ENCODE measurements at regions not wholly inside any gene's neighbourhood (a gene's known extent, or its start where the extent isn't known, plus 50 kb on each side); places are given as distances from the start of the nearest gene placed in this dataset.

- DNase-seq (ENCODE audit: low spot score) = no peak
These were observed 1141.5 kb upstream of the CDH6 start for GRCh38 chr5:30051976-30052375.

DNA sequence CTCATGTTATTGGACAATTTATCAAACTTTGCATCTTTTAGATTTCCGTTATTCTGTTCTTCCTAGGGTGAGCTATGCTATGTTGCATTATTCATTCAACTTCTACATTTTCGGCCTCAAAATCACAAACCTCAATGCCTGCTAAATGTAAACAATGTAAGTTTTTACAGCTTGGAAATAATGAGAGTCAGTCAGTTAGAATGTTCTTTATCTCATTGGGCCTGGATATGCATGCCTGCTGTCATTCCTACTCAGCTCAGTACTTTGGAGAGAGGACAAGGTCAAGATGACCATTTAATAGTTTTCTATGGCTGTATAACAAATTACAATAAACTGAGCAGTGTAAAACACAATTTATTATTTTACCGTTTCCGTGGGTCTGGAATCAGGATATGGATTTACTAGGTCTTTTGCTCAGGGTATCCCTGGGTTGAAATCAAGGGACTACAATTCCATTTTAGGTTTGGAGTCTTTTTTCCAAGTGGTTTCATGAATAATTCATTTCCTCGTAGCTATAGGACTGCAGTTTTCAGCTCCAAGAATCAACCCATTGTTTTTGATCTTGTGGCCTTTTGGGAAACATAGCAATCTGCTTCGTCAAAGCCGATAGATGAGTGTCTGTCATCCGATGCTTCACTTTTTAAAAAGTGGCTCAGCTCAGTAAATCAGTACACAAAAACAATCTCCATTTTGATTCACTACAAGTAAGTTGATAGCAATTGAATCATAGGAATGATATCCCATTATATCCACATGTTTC lies 1143.2 kb upstream of the CDH6 start:
- no peak for DNase-seq (ENCODE audit: low spot score)
- TF ChIP-seq CTCF (IDR thresholded peaks at IDR 0.05; ENCODE audit: extremely low read depth, missing control alignments) = no peak

More at GRCh38 chr5:30051976-30052375, 1141.5 kb upstream of the CDH6 start:
- TF ChIP-seq CTCF (IDR thresholded peaks at IDR 0.05; ENCODE audit: extremely low read depth, missing control alignments) = no peak

- no peak for DNase-seq (ENCODE audit: low spot score)
- TF ChIP-seq CTCF (IDR thresholded peaks at IDR 0.05; ENCODE audit: extremely low read depth, missing control alignments) = no peak
These were observed 1150.8 kb upstream of the CDH6 start for GRCh38 chr5:30042677-30043076.

- TF ChIP-seq CTCF (IDR thresholded peaks at IDR 0.05; ENCODE audit: extremely low read depth, missing control alignments) = no peak
- no peak for DNase-seq (ENCODE audit: low spot score)
These were observed 1151.6 kb upstream of the CDH6 start for GRCh38 chr5:30041831-30042385.

DNA sequence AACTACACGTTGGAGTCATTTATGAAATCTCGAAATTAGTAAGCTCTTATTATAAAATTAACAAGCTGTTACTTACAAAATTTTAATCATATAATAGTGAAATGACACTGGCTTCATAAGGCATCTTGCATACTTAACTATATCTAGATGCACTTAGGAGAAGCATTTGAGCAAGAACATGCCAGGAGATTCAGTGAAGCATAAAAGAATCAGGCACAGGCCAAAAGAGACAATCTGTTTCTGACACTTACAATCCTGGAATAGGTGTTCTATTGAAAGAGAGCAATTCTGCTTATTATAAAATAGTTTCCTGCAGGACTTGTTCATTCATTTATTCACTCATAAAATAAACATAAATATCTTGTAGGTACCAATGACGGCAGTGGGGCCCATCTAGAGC lies 1152.2 kb upstream of the CDH6 start:
- TF ChIP-seq CTCF (IDR thresholded peaks at IDR 0.05; ENCODE audit: extremely low read depth, missing control alignments) = no peak
- no peak for DNase-seq (ENCODE audit: low spot score)

DNA sequence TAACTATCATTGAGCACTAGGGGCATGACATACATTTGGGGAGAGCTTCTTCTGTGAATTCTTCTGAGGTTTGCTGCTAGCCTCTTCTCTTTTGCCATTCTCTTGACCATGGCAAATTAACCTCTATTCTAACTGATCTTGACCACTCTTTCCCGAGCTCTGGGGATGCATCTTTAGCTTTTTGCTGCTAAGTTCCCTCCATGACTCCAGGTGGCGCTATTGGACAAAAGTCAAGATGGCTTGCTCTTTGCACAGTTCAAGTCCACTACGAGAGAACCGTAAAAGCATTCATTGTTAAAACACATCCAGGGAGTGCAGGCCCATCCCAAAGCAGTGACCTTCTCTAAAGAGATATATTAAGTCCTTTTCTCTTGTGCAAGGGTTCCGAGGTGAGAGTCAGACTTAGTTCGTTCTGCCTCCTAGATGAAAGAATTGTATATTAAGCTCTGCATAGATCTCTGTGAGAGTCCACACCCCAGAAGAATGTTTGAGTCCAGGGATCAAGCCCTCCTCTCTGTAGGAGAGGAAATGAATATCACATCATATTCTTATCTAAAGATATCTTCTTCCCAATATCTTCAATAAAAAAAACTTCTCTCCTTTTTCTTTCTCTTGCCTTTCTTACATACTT lies 1152.9 kb upstream of the CDH6 start:
- DNase-seq (ENCODE audit: low spot score) = peak; percentile 23
- peak; percentile 27 for TF ChIP-seq CTCF (IDR thresholded peaks at IDR 0.05; ENCODE audit: extremely low read depth, missing control alignments)

- TF ChIP-seq CTCF (IDR thresholded peaks at IDR 0.05; ENCODE audit: extremely low read depth, missing control alignments) = no peak
- DNase-seq (ENCODE audit: low spot score) = no peak
These were observed 1154.1 kb upstream of the CDH6 start for GRCh38 chr5:30039379-30039778.
